ENCODE measurements at regions not wholly inside any gene's neighbourhood (a gene's known extent, or its start where the extent isn't known, plus 50 kb on each side); places are given as distances from the start of the nearest gene placed in this dataset.
A peak's percentile ranks its signal among the peaks of the same experiment; 100 is the strongest.

DNA sequence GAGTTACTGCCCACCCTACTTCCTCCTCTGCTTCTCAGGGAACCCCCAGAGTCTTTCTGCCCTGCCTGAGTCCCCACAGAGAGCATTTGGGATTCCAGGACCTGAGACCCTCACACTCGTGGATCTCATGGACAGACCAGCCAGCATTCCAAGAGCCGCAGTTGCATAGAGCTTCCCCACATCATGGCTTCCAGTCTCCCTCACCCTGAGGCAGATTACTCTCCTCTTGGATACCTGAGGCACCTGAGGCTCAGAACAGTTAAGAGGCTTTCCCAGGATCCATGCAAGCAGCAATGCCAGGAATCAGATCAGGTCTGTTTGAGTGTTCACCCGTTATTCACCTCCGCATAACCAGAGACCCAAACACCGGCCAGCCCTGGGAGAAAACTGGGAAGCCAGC is 102.2 kb downstream of the TRIM29 start:
- Histone ChIP-seq H3K27me3 (ENCODE audit: control insufficient read depth in 3 of 3, insufficient read depth in 3 of 3, low read length in 3 of 3) (peaks cover 0 to 10% (median 4%) of the 10 kb centered on the region in 3 donors), H3K9me3 (ENCODE audit: control insufficient read depth in 2 of 2, insufficient read depth in 1 of 2, low read depth in 1 of 2, low read length in 1 of 2) (peaks cover 0 to 10% of the 10 kb centered on the region in 2 donors), H3K4me3 (ENCODE audit: low read depth in 1 of 3, low read length in 3 of 3) (no peak overlapping the region), H3K4me1 (ENCODE audit: control insufficient read depth in 3 of 3, insufficient read depth in 2 of 3, low read depth in 1 of 3, low read length in 2 of 3) (no peaks in the 10 kb centered on the region), H3K36me3 (ENCODE audit: control insufficient read depth in 3 of 3, insufficient read depth in 2 of 3, low read depth in 1 of 3, low read length in 3 of 3) (no peaks in the 10 kb centered on the region), H3K27ac (ENCODE audit: low read depth in 1 of 3, low read length in 2 of 3) (no peak overlapping the region)
- DNase-seq (no peak), FAIRE-seq (no peak)
- 91 to 96% (median 94%) methylated on average over 5 of the region's 5 CpGs for WGBS, 3 donors

DNA sequence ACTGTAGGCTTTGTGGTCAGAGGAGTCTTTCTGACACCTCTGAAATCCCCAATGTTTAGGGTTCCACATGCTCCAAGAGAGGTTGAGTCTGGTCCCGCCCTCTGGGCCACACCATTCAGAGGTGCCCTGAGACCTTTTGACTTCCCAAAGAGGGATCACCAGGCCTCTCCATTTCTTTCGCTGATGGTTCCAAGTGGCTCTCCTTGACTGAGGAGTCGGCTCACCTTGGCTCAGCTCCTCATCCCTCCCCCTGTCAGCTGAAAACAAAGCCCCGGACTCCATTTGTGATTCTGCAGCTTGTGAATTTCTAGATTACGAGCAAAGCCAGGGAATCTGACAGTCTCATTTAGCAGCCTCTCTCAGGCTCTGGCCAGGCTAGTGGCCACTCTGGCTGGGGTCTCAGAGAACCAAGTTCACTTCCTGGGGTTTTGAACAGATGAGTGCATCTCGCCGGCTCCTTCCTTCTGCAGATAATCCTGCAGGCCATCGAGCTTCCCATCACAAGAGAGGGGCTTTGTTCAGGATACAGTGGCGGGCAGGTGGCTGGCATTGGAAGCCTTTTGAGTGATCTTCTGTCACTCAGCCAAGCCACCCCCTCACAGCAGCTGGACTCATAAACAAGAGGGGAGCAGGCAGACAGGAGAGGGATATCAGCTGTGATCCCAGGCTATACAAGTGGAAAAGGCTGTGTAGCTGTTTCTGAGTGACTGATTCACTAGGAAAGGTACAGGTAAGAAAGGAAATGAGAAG is 102.9 kb downstream of the TRIM29 start:
- no peak for DNase-seq
- WGBS, 3 donors: 75 to 81% (median 76%) methylated on average over 9 of the region's 9 CpGs

DNA sequence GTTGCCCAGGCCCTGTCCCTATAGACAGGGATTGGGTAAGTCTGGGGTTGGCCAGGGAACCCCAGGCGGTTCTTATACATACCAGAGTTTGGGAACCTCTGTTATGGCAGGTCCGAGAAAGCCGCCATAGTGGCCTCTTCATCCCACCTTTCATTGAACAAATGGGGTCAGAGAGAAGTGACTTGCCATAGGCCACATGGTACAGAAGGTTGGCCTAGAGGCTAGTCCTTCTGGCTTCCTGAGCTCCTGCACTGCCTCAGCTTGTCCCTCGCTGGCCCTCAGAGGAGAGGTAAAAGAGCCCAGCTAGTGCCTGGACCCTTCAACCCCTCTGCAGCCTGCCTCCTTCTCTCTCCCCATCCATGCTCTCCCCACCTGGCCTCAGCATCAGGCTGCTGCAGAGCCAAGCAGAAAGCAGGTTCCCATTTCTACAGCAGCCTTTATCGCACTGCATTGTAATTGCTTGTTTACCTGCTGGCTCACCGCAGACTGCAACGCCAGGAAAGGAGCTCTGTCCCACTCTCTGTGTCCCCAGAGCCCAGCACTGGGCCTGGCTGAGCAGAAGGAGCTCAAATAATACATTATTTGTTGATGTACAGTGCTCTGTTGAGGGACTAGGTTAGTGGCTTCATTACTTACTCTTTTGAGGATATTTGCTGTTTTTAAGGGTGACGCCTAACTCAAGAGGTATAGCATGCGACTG is 103.6 kb downstream of the TRIM29 start:
- WGBS, 3 donors: 85 to 88% (median 88%) methylated on average over 9 of the region's 9 CpGs

More for the DNA sequence above, 102.9 kb downstream of the TRIM29 start:
- H3K27ac ChIP-seq (ENCODE audit: low read depth in 1 of 3, low read length in 2 of 3): no peak overlapping the region
- H3K4me3 ChIP-seq (ENCODE audit: low read depth in 1 of 3, low read length in 3 of 3): no peak overlapping the region
- H3K36me3 ChIP-seq (ENCODE audit: control insufficient read depth in 3 of 3, insufficient read depth in 2 of 3, low read depth in 1 of 3, low read length in 3 of 3): no peaks in the 10 kb centered on the region
- H3K4me1 ChIP-seq (ENCODE audit: control insufficient read depth in 3 of 3, insufficient read depth in 2 of 3, low read depth in 1 of 3, low read length in 2 of 3): no peaks in the 10 kb centered on the region
- no peak for FAIRE-seq
- H3K27me3 ChIP-seq (ENCODE audit: control insufficient read depth in 3 of 3, insufficient read depth in 3 of 3, low read length in 3 of 3): peaks cover 0 to 4% (median 4%) of the 10 kb centered on the region in 3 donors
- peaks cover 0 to 10% of the 10 kb centered on the region in 2 donors for H3K9me3 ChIP-seq (ENCODE audit: control insufficient read depth in 2 of 2, insufficient read depth in 1 of 2, low read depth in 1 of 2, low read length in 1 of 2)

DNA sequence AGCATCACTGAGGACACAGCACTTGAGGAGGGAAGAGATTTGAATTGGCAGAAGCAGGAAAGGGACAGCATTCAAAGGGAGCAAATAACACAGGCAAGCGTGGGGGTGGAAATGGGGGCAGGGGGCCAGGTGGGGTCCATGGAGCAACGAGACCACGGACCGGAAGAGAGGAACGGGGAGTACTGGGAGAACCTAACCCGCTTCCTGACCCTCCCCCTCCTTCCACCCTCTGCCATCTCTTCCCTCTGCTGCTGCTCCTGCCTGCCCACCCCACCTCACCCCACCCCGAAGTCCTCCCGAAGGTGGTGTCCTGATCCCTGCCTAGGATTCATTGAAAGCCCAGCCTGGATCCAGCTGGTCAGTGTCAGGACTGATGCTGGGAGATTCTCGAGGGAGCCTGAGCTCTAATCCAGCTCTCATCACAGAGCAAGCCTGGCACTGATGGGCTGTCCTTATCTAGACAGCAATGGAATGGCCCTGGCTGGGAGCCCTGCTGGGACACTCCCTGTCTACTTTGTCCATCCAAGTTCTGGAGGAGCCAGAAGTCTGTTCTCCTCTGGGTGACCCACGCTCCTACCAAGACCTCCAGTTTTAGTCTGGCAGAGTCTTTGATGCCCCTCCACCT is 105.0 kb downstream of the TRIM29 start:
- Histone ChIP-seq H3K27me3 (ENCODE audit: control insufficient read depth in 3 of 3, insufficient read depth in 3 of 3, low read length in 3 of 3) (peaks cover 0 to 7% (median 4%) of the 10 kb centered on the region in 3 donors), H3K4me3 (ENCODE audit: low read depth in 1 of 3, low read length in 3 of 3) (no peak overlapping the region), H3K9me3 (ENCODE audit: control insufficient read depth in 2 of 2, insufficient read depth in 1 of 2, low read depth in 1 of 2, low read length in 1 of 2) (peaks cover 0 to 10% of the 10 kb centered on the region in 2 donors), H3K36me3 (ENCODE audit: control insufficient read depth in 3 of 3, insufficient read depth in 2 of 3, low read depth in 1 of 3, low read length in 3 of 3) (no peaks in the 10 kb centered on the region), H3K4me1 (ENCODE audit: control insufficient read depth in 3 of 3, insufficient read depth in 2 of 3, low read depth in 1 of 3, low read length in 2 of 3) (no peaks in the 10 kb centered on the region), H3K27ac (ENCODE audit: low read depth in 1 of 3, low read length in 2 of 3) (no peak overlapping the region)
- no peak for FAIRE-seq
- peak in 1 of 2 donors; percentile 13 for DNase-seq
- WGBS, 3 donors: 46 to 58% (median 54%) methylated on average over 8 to 10 of the region's 10 CpGs

More for the DNA sequence above, 103.6 kb downstream of the TRIM29 start:
- Histone ChIP-seq H3K4me3 (ENCODE audit: low read depth in 1 of 3, low read length in 3 of 3) (no peak overlapping the region), H3K9me3 (ENCODE audit: control insufficient read depth in 2 of 2, insufficient read depth in 1 of 2, low read depth in 1 of 2, low read length in 1 of 2) (peaks cover 0 to 10% of the 10 kb centered on the region in 2 donors), H3K27ac (ENCODE audit: low read depth in 1 of 3, low read length in 2 of 3) (no peak overlapping the region), H3K36me3 (ENCODE audit: control insufficient read depth in 3 of 3, insufficient read depth in 2 of 3, low read depth in 1 of 3, low read length in 3 of 3) (no peaks in the 10 kb centered on the region), H3K27me3 (ENCODE audit: control insufficient read depth in 3 of 3, insufficient read depth in 3 of 3, low read length in 3 of 3) (peaks cover 0 to 4% (median 4%) of the 10 kb centered on the region in 3 donors), H3K4me1 (ENCODE audit: control insufficient read depth in 3 of 3, insufficient read depth in 2 of 3, low read depth in 1 of 3, low read length in 2 of 3) (no peaks in the 10 kb centered on the region)
- DNase-seq (no peak), FAIRE-seq (no peak)

DNA sequence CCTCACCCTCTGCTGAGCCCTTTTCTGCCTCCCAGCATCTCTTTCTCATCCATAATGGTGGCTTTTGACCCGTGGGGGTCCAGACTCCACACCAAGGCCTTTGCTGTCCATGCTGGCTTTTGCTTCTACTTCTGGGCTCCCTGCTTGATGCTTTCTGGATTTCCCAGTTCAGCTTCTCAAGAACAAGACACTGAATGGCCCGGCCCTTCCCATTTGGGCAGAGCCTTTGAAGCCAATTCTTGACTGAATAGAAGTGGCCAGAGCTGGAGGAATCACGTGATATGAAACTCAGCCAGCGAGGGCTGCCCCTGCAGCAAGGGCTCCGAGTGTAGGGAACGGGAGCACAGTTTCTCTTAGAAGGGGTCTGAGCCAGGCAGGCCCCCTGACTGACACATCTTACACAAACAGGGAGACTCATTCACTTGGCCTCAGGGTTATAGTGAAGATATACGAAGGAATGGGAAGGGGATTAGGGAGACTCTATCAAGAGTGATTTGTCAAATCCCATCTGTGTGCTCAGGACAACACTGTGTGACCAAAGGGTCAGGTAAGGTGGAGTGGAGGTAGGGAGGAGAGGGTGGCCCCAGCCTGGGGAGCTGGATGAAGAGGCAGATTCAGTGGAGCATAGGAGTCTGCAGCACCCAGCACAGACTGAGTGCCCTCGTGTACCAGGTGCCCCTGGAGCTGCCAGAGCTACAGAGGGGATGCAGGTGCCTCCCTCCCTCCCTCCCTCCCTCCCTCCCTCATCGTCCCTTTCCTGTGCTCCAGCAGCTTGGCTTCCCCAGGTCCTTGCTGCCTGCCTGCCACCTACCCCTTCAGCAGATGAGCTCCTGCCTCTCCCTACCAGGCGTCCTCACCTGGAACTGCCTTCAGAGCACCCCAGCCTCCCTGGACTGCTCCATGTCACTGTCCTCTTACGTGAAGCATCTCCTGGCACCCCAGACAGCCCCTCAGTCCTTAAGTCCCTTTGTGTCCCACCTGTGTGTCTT is 106.0 kb downstream of the TRIM29 start:
- no peaks in the 10 kb centered on the region for H3K4me1 ChIP-seq (ENCODE audit: control insufficient read depth in 3 of 3, insufficient read depth in 2 of 3, low read depth in 1 of 3, low read length in 2 of 3)
- peaks cover 0 to 6% of the 10 kb centered on the region in 2 donors for H3K9me3 ChIP-seq (ENCODE audit: control insufficient read depth in 2 of 2, insufficient read depth in 1 of 2, low read depth in 1 of 2, low read length in 1 of 2)
- H3K4me3 ChIP-seq (ENCODE audit: low read depth in 1 of 3, low read length in 3 of 3): no peak overlapping the region
- DNase-seq (no peak), FAIRE-seq (no peak)
- no peak overlapping the region for H3K27ac ChIP-seq (ENCODE audit: low read depth in 1 of 3, low read length in 2 of 3)
- WGBS, 3 donors: 51 to 64% (median 55%) methylated on average over 10 to 11 of the region's 11 CpGs
- H3K36me3 ChIP-seq (ENCODE audit: control insufficient read depth in 3 of 3, insufficient read depth in 2 of 3, low read depth in 1 of 3, low read length in 3 of 3): no peaks in the 10 kb centered on the region
- H3K27me3 ChIP-seq (ENCODE audit: control insufficient read depth in 3 of 3, insufficient read depth in 3 of 3, low read length in 3 of 3): peaks cover 0 to 11% (median 6%) of the 10 kb centered on the region in 3 donors

DNA sequence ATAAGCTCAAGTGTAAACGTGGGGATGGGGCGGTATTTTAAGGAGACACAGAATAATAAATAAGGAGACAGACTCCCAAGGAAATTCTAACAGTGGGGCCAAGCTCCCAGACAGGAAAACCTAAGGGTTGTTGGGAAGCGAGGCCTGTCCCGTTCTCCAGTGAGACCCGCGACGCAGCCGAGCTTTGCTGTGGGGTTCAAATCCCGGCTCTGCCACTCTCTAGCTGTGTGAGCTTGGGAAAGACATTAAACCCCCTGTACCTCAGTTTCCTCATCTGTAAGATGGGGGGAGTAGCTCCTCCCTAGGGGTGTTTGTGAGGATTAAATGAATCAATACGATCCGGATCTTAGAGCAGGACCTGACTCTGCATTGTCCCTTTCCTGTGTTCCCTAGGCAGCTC is 106.8 kb downstream of the TRIM29 start:
- Histone ChIP-seq H3K27me3 (ENCODE audit: control insufficient read depth in 3 of 3, insufficient read depth in 3 of 3, low read length in 3 of 3) (peaks cover 0 to 11% (median 6%) of the 10 kb centered on the region in 3 donors), H3K4me3 (ENCODE audit: low read depth in 1 of 3, low read length in 3 of 3) (no peak overlapping the region), H3K9me3 (ENCODE audit: control insufficient read depth in 2 of 2, insufficient read depth in 1 of 2, low read depth in 1 of 2, low read length in 1 of 2) (peaks cover 0 to 6% of the 10 kb centered on the region in 2 donors), H3K27ac (ENCODE audit: low read depth in 1 of 3, low read length in 2 of 3) (no peak overlapping the region), H3K4me1 (ENCODE audit: control insufficient read depth in 3 of 3, insufficient read depth in 2 of 3, low read depth in 1 of 3, low read length in 2 of 3) (no peaks in the 10 kb centered on the region), H3K36me3 (ENCODE audit: control insufficient read depth in 3 of 3, insufficient read depth in 2 of 3, low read depth in 1 of 3, low read length in 3 of 3) (no peaks in the 10 kb centered on the region)
- 85 to 87% (median 87%) methylated on average over 11 of the region's 11 CpGs for WGBS, 3 donors
- FAIRE-seq (no peak), DNase-seq (no peak)

DNA sequence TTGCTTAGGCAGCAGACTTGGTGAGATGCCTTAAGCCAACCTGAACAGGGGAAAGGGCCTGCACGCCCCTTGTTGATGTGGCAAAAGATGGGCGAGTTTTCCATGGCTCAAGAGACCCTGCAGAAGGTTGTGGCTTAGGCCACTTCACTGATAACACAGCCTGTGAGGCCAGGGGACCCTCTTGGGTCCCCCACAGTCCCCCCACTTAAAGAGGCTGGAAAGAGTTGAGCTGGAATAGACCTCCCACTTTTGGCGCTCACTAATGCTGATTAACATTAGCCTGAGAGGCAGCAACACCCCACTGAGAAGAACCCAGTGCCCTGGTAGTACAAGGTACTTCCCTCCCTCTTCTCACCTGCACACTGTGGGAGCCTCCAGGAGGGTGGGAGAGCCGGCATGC is 107.5 kb downstream of the TRIM29 start:
- peaks cover 0 to 11% (median 4%) of the 10 kb centered on the region in 3 donors for H3K27me3 ChIP-seq (ENCODE audit: control insufficient read depth in 3 of 3, insufficient read depth in 3 of 3, low read length in 3 of 3)
- no peaks in the 10 kb centered on the region for H3K36me3 ChIP-seq (ENCODE audit: control insufficient read depth in 3 of 3, insufficient read depth in 2 of 3, low read depth in 1 of 3, low read length in 3 of 3)
- no peak for DNase-seq
- FAIRE-seq: no peak
- no peak overlapping the region for H3K4me3 ChIP-seq (ENCODE audit: low read depth in 1 of 3, low read length in 3 of 3)
- WGBS, 3 donors: 74 to 83% (median 81%) methylated on average over 4 of the region's 4 CpGs
- no peaks in the 10 kb centered on the region for H3K4me1 ChIP-seq (ENCODE audit: control insufficient read depth in 3 of 3, insufficient read depth in 2 of 3, low read depth in 1 of 3, low read length in 2 of 3)
- no peak overlapping the region for H3K27ac ChIP-seq (ENCODE audit: low read depth in 1 of 3, low read length in 2 of 3)
- no peaks in the 10 kb centered on the region for H3K9me3 ChIP-seq (ENCODE audit: control insufficient read depth in 2 of 2, insufficient read depth in 1 of 2, low read depth in 1 of 2, low read length in 1 of 2)
